Trophoblast cell (in vitro differentiated cells and primary cell): ENCODE measurements at regions not wholly inside any gene's neighbourhood (a gene's known extent, or its start where the extent isn't known, plus 50 kb on each side); places are given as distances from the start of the nearest gene placed in this dataset.
"Not testable (repeated sequence)": the region's sequence is repeated elsewhere in the genome, so short reads cannot be mapped to it uniquely, and the experiment has no call there.

Experiments
- DNase-seq, 2 donors: peaks; one replicate each; pipeline ENCODE4 v3.0.0-alpha.2; 2016
- H2AFZ ChIP-seq: 2 replicates; pipeline ENCODE4 v1.6.1; 2013; ENCODE audit warnings: low read length, moderate library complexity, mild to moderate bottlenecking; ENCODE audit not compliant: insufficient read depth, poor library complexity
- H2AK5ac ChIP-seq: 2 replicates; pipeline ENCODE4 v1.6.1; 2013; ENCODE audit warnings: mild to moderate bottlenecking, low read length
- H2BK120ac ChIP-seq: 2 replicates; pipeline ENCODE4 v1.6.1; 2013; ENCODE audit warnings: low read length, mild to moderate bottlenecking, moderate library complexity; ENCODE audit not compliant: insufficient read depth, poor library complexity
- H2BK12ac ChIP-seq: 2 replicates; pipeline ENCODE4 v1.6.1; 2013; ENCODE audit warnings: mild to moderate bottlenecking, low read length, moderate library complexity
- H2BK5ac ChIP-seq: 2 replicates; pipeline ENCODE4 v1.6.1; 2013; ENCODE audit warnings: low read length, low read depth, moderate library complexity, mild to moderate bottlenecking; ENCODE audit not compliant: poor library complexity
- H3K14ac ChIP-seq: 2 replicates; pipeline ENCODE4 v1.6.1; 2013; ENCODE audit warnings: mild to moderate bottlenecking, low read length
- H3K18ac ChIP-seq: 2 replicates; pipeline ENCODE4 v1.6.1; 2013; ENCODE audit warnings: mild to moderate bottlenecking, low read length
- H3K23ac ChIP-seq: 2 replicates; pipeline ENCODE4 v1.6.1; 2013; ENCODE audit warnings: low read length
- H3K27ac ChIP-seq: 2 replicates; pipeline ENCODE4 v1.5.1; 2013; ENCODE audit warnings: low read depth, mild to moderate bottlenecking, inconsistent platforms, low read length, moderate library complexity
- H3K27me3 ChIP-seq: 2 replicates; pipeline ENCODE4 v1.6.1; 2013; ENCODE audit warnings: inconsistent platforms, mild to moderate bottlenecking, low read length, moderate library complexity; ENCODE audit not compliant: insufficient read depth
- H3K36me3 ChIP-seq, 2 experiments: 1 replicate in 1 of 2; 2 replicates in 1 of 2; pipeline ENCODE4 v1.6.1; 2013; ENCODE audit warnings: low read length in 2 of 2, mild to moderate bottlenecking in 2 of 2, moderate library complexity in 1 of 2; ENCODE audit not compliant: insufficient read depth in 2 of 2, control insufficient read depth in 1 of 2
- H3K4ac ChIP-seq: 2 replicates; pipeline ENCODE4 v1.6.1; 2013; ENCODE audit warnings: low read depth, mild to moderate bottlenecking, low read length, moderate library complexity
- H3K4me1 ChIP-seq, 2 experiments: 1 replicate in 1 of 2; 2 replicates in 1 of 2; pipeline ENCODE4 v1.6.1; 2013; ENCODE audit warnings: low read length in 2 of 2, mild to moderate bottlenecking in 2 of 2, moderate library complexity in 1 of 2; ENCODE audit not compliant: insufficient read depth in 2 of 2, control insufficient read depth in 1 of 2
- H3K4me2 ChIP-seq: 2 replicates; pipeline ENCODE4 v1.6.1; 2013; ENCODE audit warnings: inconsistent platforms, mild to moderate bottlenecking, low read length, moderate library complexity
- H3K4me3 ChIP-seq: 2 replicates; pipeline ENCODE4 v1.5.1; 2013; ENCODE audit warnings: mild to moderate bottlenecking, low read depth, low read length, inconsistent platforms
- H3K79me1 ChIP-seq: one replicate; pipeline ENCODE4 v1.6.1; 2013; ENCODE audit warnings: low read length
- H3K79me2 ChIP-seq: 2 replicates; pipeline ENCODE4 v1.6.1; 2013; ENCODE audit warnings: low read length, mild to moderate bottlenecking; ENCODE audit not compliant: control insufficient read depth, insufficient read depth, poor library complexity
- H3K9ac ChIP-seq: 2 replicates; pipeline ENCODE4 v1.6.1; 2013; ENCODE audit warnings: mild to moderate bottlenecking, low read length
- H3K9me3 ChIP-seq: 2 replicates; pipeline ENCODE4 v1.6.1; 2013; ENCODE audit warnings: low read depth, mild to moderate bottlenecking, control low read depth, inconsistent platforms, low read length; ENCODE audit not compliant: insufficient read depth
- H4K12ac ChIP-seq: 2 replicates; pipeline ENCODE4 v1.6.1; 2013; ENCODE audit warnings: low read depth, mild to moderate bottlenecking, low read length, moderate library complexity
- H4K8ac ChIP-seq: 2 replicates; pipeline ENCODE4 v1.6.1; 2013; ENCODE audit warnings: low read depth, mild to moderate bottlenecking, low read length, moderate library complexity
- H4K91ac ChIP-seq: one replicate; pipeline ENCODE4 v1.6.1; 2013; ENCODE audit warnings: low read depth, mild to moderate bottlenecking, low read length, moderate library complexity
- WGBS: extraction: QIAGEN DNeasy Blood & Tissue Kit; methylation state at CpG from one replicate; pipeline ENCODE4 v1.1.7; 2013; ENCODE audit warnings: missing lambda C conversion rate; ENCODE audit not compliant: insufficient read length, insufficient coverage; ENCODE audit errors: extremely low coverage; 5-methylcytosine and 5-hydroxymethylcytosine counted together

- not testable (repeated sequence) for H2BK12ac ChIP-seq, H3K18ac ChIP-seq, H3K14ac ChIP-seq, H3K79me1 ChIP-seq, H4K8ac ChIP-seq, H2AFZ ChIP-seq, H3K9me3 ChIP-seq, H2BK5ac ChIP-seq, H3K4ac ChIP-seq, H3K79me2 ChIP-seq, H4K12ac ChIP-seq, H3K9ac ChIP-seq, H4K91ac ChIP-seq, H3K36me3 ChIP-seq, H2AK5ac ChIP-seq, H3K23ac ChIP-seq, H3K27me3 ChIP-seq, H2BK120ac ChIP-seq, H3K4me1 ChIP-seq, H3K4me3 ChIP-seq, H3K27ac ChIP-seq, H3K4me2 ChIP-seq, DNase-seq
- WGBS: no CpG with 5 or more reads among the region's 11 CpGs
Measured at GRCh38 chr21:30023056-30023455, 83.3 kb upstream of the GRIK1 start.

DNA sequence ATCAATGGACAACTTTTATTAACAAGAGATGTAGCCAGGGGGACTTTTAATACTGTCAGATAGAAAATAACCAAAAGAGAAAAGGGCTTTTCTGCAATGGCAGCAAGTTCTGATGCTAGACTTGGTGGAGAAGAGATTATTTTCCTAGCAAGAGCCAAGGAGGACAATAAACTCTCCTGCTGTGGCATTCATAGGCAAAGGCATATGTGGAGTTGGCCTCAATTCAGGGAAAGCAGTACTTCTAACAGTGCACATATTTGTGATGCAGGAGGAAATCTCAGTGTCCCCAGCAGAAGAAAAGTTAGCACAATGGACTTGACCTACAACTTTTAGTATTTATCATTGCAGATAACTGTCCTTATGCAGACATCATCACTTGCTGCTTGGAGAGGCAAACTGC lies 75.1 kb upstream of the GRIK1 start:
- H2BK5ac ChIP-seq: no peak overlapping the region
- H2AK5ac ChIP-seq: no peak overlapping the region
- H3K9me3 ChIP-seq: no peaks in the 10 kb centered on the region
- no peak overlapping the region for H3K18ac ChIP-seq
- no peak overlapping the region for H2BK120ac ChIP-seq
- no peak overlapping the region for H4K12ac ChIP-seq
- no peak overlapping the region for H2BK12ac ChIP-seq
- no peaks in the 10 kb centered on the region for H3K79me2 ChIP-seq
- no peak overlapping the region for H4K91ac ChIP-seq
- H3K9ac ChIP-seq: no peak overlapping the region
- no peak overlapping the region for H3K23ac ChIP-seq
- no peak overlapping the region for H3K4ac ChIP-seq
- DNase-seq: no peak
- H3K4me3 ChIP-seq: no peak overlapping the region
- H4K8ac ChIP-seq: no peak overlapping the region
- no peaks in the 10 kb centered on the region for H3K36me3 ChIP-seq
- no peaks in the 10 kb centered on the region for H3K4me1 ChIP-seq
- H2AFZ ChIP-seq: no peak overlapping the region
- no peak overlapping the region for H3K4me2 ChIP-seq
- no peaks in the 10 kb centered on the region for H3K79me1 ChIP-seq
- no peak overlapping the region for H3K14ac ChIP-seq
- no peaks in the 10 kb centered on the region for H3K27me3 ChIP-seq
- no peak overlapping the region for H3K27ac ChIP-seq

DNA sequence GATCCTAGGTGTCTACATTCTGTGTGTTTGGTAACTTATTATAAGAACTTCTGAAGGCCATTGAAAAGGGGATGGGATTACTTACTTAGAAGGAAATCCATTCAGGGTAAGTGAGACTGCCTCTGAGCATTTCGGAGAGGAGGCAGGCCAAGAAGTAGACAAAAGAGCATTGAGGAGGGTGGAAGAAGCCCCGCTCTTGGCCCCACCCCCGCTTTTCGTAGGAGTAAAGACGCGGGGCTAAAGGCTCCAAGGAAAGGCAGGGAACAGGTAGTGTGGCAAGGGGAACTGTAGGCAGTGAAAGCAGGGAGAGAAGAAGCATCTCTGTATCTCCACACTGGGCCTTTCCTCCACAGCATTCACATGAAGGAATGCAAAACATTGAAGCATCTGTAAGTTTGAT lies 51.8 kb upstream of the GRIK1 start:
- Histone ChIP-seq H3K4me1 (no peaks in the 10 kb centered on the region), H3K79me1 (no peaks in the 10 kb centered on the region), H3K18ac (no peak overlapping the region), H3K4ac (no peak overlapping the region), H3K9ac (no peak overlapping the region), H3K4me2 (no peak overlapping the region), H3K23ac (no peak overlapping the region), H3K36me3 (no peaks in the 10 kb centered on the region), H3K14ac (no peak overlapping the region), H3K4me3 (no peak overlapping the region), H2BK12ac (no peak overlapping the region), H4K12ac (no peak overlapping the region), H2BK5ac (no peak overlapping the region), H3K27ac (no peak overlapping the region), H3K79me2 (no peaks in the 10 kb centered on the region), H2AK5ac (no peak overlapping the region), H4K91ac (no peak overlapping the region), H3K27me3 (no peaks in the 10 kb centered on the region), H3K9me3 (no peaks in the 10 kb centered on the region), H2BK120ac (no peak overlapping the region), H4K8ac (no peak overlapping the region), H2AFZ (no peak overlapping the region)
- no CpG with 5 or more reads among the region's 6 CpGs for WGBS
- no peak for DNase-seq

- no peak overlapping the region for H2BK120ac ChIP-seq
- H3K14ac ChIP-seq: no peak overlapping the region
- H2AK5ac ChIP-seq: no peak overlapping the region
- H3K4me1 ChIP-seq: no peaks in the 10 kb centered on the region
- DNase-seq: no peak
- H2BK5ac ChIP-seq: no peak overlapping the region
- no peak overlapping the region for H4K12ac ChIP-seq
- H3K27me3 ChIP-seq: no peaks in the 10 kb centered on the region
- WGBS: 100% methylated on average over 1 of the region's 3 CpGs
- H3K4me3 ChIP-seq: no peak overlapping the region
- H3K36me3 ChIP-seq: no peaks in the 10 kb centered on the region
- no peak overlapping the region for H3K4ac ChIP-seq
- no peak overlapping the region for H2AFZ ChIP-seq
- H3K4me2 ChIP-seq: no peak overlapping the region
- no peaks in the 10 kb centered on the region for H3K79me1 ChIP-seq
- peaks cover 2% of the 10 kb centered on the region for H3K9me3 ChIP-seq
- H3K27ac ChIP-seq: no peak overlapping the region
- no peak overlapping the region for H3K9ac ChIP-seq
- no peak overlapping the region for H3K23ac ChIP-seq
- H3K79me2 ChIP-seq: no peaks in the 10 kb centered on the region
- no peak overlapping the region for H3K18ac ChIP-seq
- H4K8ac ChIP-seq: no peak overlapping the region
- H4K91ac ChIP-seq: no peak overlapping the region
- no peak overlapping the region for H2BK12ac ChIP-seq
Measured at GRCh38 chr21:29989634-29990234, 49.9 kb upstream of the GRIK1 start.
